ENCODE measurements at regions not wholly inside any gene's neighbourhood (a gene's known extent, or its start where the extent isn't known, plus 50 kb on each side); places are given as distances from the start of the nearest gene placed in this dataset.

GRCh38 chr4:151895671-151896070, 134.9 kb upstream of the GATB start:
- H3K4me3 Mint-ChIP-seq, result no peak overlapping the region
- ATAC-seq (no peak), DNase-seq (no peak)
- H3K27me3 Mint-ChIP-seq, result peaks cover 0 to 4% (median 1%) of the 10 kb centered on the region in 5 donors
- H3K9me3 Mint-ChIP-seq, result peaks cover 0 to 9% (median 0%) of the 10 kb centered on the region in 9 donors
- H3K36me3 Mint-ChIP-seq, result no peaks in the 10 kb centered on the region
- H3K4me1 Mint-ChIP-seq, result peaks cover 0 to 3% (median 1%) of the 10 kb centered on the region in 4 donors
- POLR2A ChIA-PET, result no interaction called here
- H3K27ac Mint-ChIP-seq, result peak overlapping the region in 2 of 10 donors; percentile 7 to 35

GRCh38 chr4:151894246-151894645, 133.4 kb upstream of the GATB start:
- Mint-ChIP-seq H3K9me3 (peaks cover 0 to 4% (median 0%) of the 10 kb centered on the region in 9 donors), H3K27me3 (peaks cover 0 to 4% (median 1%) of the 10 kb centered on the region in 5 donors), H3K4me1 (peaks cover 0 to 3% (median 1%) of the 10 kb centered on the region in 4 donors), H3K27ac (no peak overlapping the region), H3K4me3 (no peak overlapping the region), H3K36me3 (no peaks in the 10 kb centered on the region)
- ATAC-seq (no peak), DNase-seq (no peak)
- POLR2A ChIA-PET, result no interaction called here

- Mint-ChIP-seq H3K4me3 (no peak overlapping the region), H3K36me3 (no peaks in the 10 kb centered on the region), H3K27me3 (peaks cover 0 to 1% (median 0%) of the 10 kb centered on the region in 5 donors), H3K27ac (peak overlapping the region in 1 of 10 donors; percentile 60), H3K4me1 (peaks cover 0 to 21% (median 12%) of the 10 kb centered on the region in 4 donors), H3K9me3 (peaks cover 0 to 3% (median 0%) of the 10 kb centered on the region in 9 donors)
- DNase-seq (peak in 1 of 10 donors; percentile 2), ATAC-seq (peak in 1 of 2 donors; percentile 59)
- POLR2A ChIA-PET, result no interaction called here
Measured at GRCh38 chr4:151888367-151888866, 127.6 kb upstream of the GATB start.

GRCh38 chr4:151887816-151888180, 127.0 kb upstream of the GATB start:
- H3K36me3 Mint-ChIP-seq, result no peaks in the 10 kb centered on the region
- no peak overlapping the region for H3K4me3 Mint-ChIP-seq
- peak overlapping the region in 1 of 10 donors; percentile 60 for H3K27ac Mint-ChIP-seq
- H3K27me3 Mint-ChIP-seq, result peaks cover 0 to 1% (median 0%) of the 10 kb centered on the region in 5 donors
- ATAC-seq, result no peak
- POLR2A ChIA-PET, result no interaction called here
- H3K9me3 Mint-ChIP-seq, result peaks cover 0 to 3% (median 0%) of the 10 kb centered on the region in 9 donors
- no peak for DNase-seq
- H3K4me1 Mint-ChIP-seq, result peaks cover 0 to 27% (median 13%) of the 10 kb centered on the region in 4 donors

GRCh38 chr4:151887031-151887815, 126.4 kb upstream of the GATB start:
- peaks cover 0 to 3% (median 0%) of the 10 kb centered on the region in 9 donors for H3K9me3 Mint-ChIP-seq
- DNase-seq, result no peak
- peaks cover 0 to 1% (median 0%) of the 10 kb centered on the region in 5 donors for H3K27me3 Mint-ChIP-seq
- peaks cover 5 to 33% (median 15%) of the 10 kb centered on the region in 4 donors for H3K4me1 Mint-ChIP-seq
- peak overlapping the region in 3 of 10 donors; percentile 3 to 40 (median 4) for H3K27ac Mint-ChIP-seq
- POLR2A ChIA-PET, result no interaction called here
- ATAC-seq, result no peak
- no peaks in the 10 kb centered on the region for H3K36me3 Mint-ChIP-seq
- H3K4me3 Mint-ChIP-seq, result no peak overlapping the region

- POLR2A ChIA-PET, result no interaction called here
- Mint-ChIP-seq H3K4me1 (peaks cover 10 to 47% (median 17%) of the 10 kb centered on the region in 4 donors), H3K36me3 (no peaks in the 10 kb centered on the region), H3K27ac (no peak overlapping the region), H3K9me3 (no peaks in the 10 kb centered on the region), H3K27me3 (no peaks in the 10 kb centered on the region), H3K4me3 (no peak overlapping the region)
- ATAC-seq, result no peak
- DNase-seq, result no peak
Measured at GRCh38 chr4:151885123-151885522, 124.3 kb upstream of the GATB start.

GRCh38 chr4:151883747-151884146, 122.9 kb upstream of the GATB start:
- ATAC-seq, result no peak
- POLR2A ChIA-PET, result no interaction called here
- Mint-ChIP-seq H3K27me3 (no peaks in the 10 kb centered on the region), H3K27ac (peak overlapping the region in 2 of 10 donors; percentile 14 to 26), H3K4me3 (no peak overlapping the region), H3K4me1 (peaks cover 10 to 47% (median 17%) of the 10 kb centered on the region in 4 donors), H3K9me3 (no peaks in the 10 kb centered on the region), H3K36me3 (no peaks in the 10 kb centered on the region)
- no peak for DNase-seq

GRCh38 chr4:151882072-151882803, 121.4 kb upstream of the GATB start:
- ATAC-seq (peak in 1 of 2 donors; percentile 36), DNase-seq (no peak)
- Mint-ChIP-seq H3K9me3 (no peaks in the 10 kb centered on the region), H3K4me3 (peak overlapping the region in 3 of 10 donors; percentile 9 to 14 (median 11)), H3K4me1 (peaks cover 7 to 33% (median 13%) of the 10 kb centered on the region in 4 donors), H3K36me3 (no peaks in the 10 kb centered on the region), H3K27me3 (no peaks in the 10 kb centered on the region), H3K27ac (peak overlapping the region in 9 of 10 donors; percentile 5 to 82 (median 71))
- POLR2A ChIA-PET, result interaction anchor here (0.6 kb wide), 1 partner anchor 40 kb away, joined by 3 read pairs; no protein-coding TSS in a partner anchor

- Mint-ChIP-seq H3K27ac (no peak overlapping the region), H3K4me1 (peaks cover 8 to 33% (median 13%) of the 10 kb centered on the region in 4 donors), H3K36me3 (no peaks in the 10 kb centered on the region), H3K4me3 (no peak overlapping the region), H3K27me3 (peaks cover 0 to 1% (median 0%) of the 10 kb centered on the region in 5 donors), H3K9me3 (no peaks in the 10 kb centered on the region)
- DNase-seq, result no peak
- POLR2A ChIA-PET, result no interaction called here
- no peak for ATAC-seq
Measured at GRCh38 chr4:151879705-151880445, 119.1 kb upstream of the GATB start.

- DNase-seq, result no peak
- Mint-ChIP-seq H3K4me1 (peaks cover 0 to 7% (median 3%) of the 10 kb centered on the region in 4 donors), H3K27me3 (peaks cover 0 to 5% (median 0%) of the 10 kb centered on the region in 5 donors), H3K4me3 (no peak overlapping the region), H3K27ac (peak overlapping the region in 2 of 10 donors; percentile 17 to 77), H3K9me3 (no peaks in the 10 kb centered on the region), H3K36me3 (no peaks in the 10 kb centered on the region)
- POLR2A ChIA-PET, result no interaction called here
- no peak for ATAC-seq
Measured at GRCh38 chr4:151876381-151876988, 115.7 kb upstream of the GATB start.

- POLR2A ChIA-PET, result no interaction called here
- Mint-ChIP-seq H3K27ac (peak overlapping the region in 1 of 10 donors; percentile 32), H3K36me3 (no peaks in the 10 kb centered on the region), H3K27me3 (peaks cover 0 to 5% (median 0%) of the 10 kb centered on the region in 5 donors), H3K9me3 (peaks cover 0 to 2% (median 0%) of the 10 kb centered on the region in 9 donors), H3K4me1 (peaks cover 0 to 7% (median 0%) of the 10 kb centered on the region in 4 donors), H3K4me3 (no peak overlapping the region)
- DNase-seq (no peak), ATAC-seq (no peak)
Measured at GRCh38 chr4:151874328-151874727, 113.5 kb upstream of the GATB start.

GRCh38 chr4:151866592-151866918, 105.7 kb upstream of the GATB start:
- H3K27me3 Mint-ChIP-seq, result peaks cover 0 to 1% (median 0%) of the 10 kb centered on the region in 5 donors
- peaks cover 12 to 19% (median 15%) of the 10 kb centered on the region in 4 donors for H3K4me1 Mint-ChIP-seq
- ATAC-seq, result no peak
- peaks cover 2 to 17% (median 8%) of the 10 kb centered on the region in 9 donors for H3K9me3 Mint-ChIP-seq
- POLR2A ChIA-PET, result no interaction called here
- H3K27ac Mint-ChIP-seq, result no peak overlapping the region
- DNase-seq, result no peak
- H3K4me3 Mint-ChIP-seq, result no peak overlapping the region
- peaks cover 0 to 13% (median 7%) of the 10 kb centered on the region in 3 donors for H3K36me3 Mint-ChIP-seq
